ENCODE measurements at regions not wholly inside any gene's neighbourhood (a gene's known extent, or its start where the extent isn't known, plus 50 kb on each side); places are given as distances from the start of the nearest gene placed in this dataset.

GRCh38 chr20:50273601-50274491, 83.2 kb downstream of the CEBPB start:
- no peak for DNase-seq

DNA sequence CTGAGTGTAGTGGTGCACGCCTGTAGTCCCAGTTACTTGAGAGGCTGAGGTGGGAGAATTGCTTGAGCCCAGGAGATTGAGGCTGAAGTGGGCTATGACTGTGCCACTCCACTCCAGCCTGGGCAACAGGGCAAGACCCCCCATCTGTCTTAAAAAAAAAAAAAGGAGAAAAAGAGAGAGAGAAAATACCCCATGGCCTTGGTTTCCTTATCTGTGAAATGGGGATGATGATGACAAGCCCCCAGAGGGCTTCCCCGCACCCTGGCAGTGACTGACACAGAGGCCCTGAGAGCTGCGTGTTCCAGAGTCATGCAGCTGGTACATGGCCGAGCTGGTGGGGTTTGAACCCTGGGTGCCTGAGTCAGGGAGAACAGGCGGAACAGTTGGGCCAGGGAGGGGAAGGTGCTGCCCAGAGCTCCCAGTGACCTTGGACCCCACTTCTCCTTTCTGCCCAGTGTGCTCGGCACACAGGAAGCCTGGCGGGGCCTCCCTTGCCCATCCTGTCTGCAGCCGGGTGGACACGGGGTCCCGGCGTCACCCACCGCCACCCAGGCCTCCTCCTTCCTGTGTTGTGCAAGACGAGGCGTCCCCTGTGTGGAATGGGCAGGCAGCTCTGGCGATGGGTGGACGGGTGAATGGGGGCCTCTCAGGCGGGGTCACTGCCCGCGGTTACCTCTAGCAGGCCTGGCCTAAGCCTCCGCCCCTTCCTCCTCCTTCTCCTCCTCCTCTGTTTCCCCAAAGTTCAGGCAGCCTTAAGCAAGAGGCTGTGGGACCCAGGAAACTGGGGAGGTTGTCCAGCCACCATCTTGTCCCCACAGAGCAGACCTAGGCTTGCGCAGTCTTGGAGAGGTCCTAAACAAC, 84.2 kb downstream of the CEBPB start:
- DNase-seq = no peak

DNA sequence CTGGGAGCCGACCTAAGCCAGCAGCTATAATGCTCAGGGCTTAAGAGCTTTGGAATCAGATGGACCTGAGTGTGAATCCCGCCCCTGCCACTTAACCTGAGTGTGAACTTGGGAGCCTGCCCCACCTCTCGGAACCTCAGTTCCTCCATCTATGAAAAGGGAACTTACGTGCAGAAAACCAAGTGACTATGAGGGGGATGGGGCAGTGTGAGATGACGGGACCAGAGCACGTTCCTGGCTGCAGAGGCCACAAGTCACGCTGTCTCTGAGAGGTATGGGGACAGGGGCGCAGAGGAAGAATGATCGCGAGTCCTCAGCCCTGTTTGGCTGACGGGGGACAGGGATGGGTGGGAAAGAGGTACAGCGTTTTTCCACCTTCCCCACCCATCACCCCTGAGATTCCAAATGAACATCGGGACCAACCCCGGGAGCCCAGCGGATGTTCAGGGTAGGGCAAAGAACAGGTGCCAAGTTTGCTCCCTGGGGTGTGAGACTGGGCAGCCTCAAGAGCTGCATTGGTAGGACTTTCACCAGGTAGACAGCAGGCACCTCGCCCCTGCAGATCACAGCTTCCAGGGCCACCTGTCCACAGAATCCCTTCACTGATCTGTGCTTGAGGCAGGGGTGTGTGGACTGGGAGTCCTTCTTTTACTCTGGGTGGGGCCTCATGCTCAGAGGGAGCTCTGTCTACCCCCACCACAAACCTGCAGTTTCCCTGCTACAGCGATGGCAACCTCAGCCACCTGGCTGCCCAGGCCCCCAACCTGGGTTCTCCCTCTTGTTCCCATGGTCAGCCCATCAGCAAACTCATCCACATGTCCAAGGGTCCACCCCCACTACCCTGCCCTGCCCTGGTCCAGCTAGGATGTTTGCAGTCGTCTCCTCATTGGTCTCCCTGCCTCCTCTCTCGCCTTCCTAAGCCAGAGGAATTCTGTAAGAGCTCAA, 85.8 kb downstream of the CEBPB start:
- no peak for DNase-seq

- DNase-seq = no peak
Observed at GRCh38 chr20:50277064-50277415, 86.4 kb downstream of the CEBPB start.

DNA sequence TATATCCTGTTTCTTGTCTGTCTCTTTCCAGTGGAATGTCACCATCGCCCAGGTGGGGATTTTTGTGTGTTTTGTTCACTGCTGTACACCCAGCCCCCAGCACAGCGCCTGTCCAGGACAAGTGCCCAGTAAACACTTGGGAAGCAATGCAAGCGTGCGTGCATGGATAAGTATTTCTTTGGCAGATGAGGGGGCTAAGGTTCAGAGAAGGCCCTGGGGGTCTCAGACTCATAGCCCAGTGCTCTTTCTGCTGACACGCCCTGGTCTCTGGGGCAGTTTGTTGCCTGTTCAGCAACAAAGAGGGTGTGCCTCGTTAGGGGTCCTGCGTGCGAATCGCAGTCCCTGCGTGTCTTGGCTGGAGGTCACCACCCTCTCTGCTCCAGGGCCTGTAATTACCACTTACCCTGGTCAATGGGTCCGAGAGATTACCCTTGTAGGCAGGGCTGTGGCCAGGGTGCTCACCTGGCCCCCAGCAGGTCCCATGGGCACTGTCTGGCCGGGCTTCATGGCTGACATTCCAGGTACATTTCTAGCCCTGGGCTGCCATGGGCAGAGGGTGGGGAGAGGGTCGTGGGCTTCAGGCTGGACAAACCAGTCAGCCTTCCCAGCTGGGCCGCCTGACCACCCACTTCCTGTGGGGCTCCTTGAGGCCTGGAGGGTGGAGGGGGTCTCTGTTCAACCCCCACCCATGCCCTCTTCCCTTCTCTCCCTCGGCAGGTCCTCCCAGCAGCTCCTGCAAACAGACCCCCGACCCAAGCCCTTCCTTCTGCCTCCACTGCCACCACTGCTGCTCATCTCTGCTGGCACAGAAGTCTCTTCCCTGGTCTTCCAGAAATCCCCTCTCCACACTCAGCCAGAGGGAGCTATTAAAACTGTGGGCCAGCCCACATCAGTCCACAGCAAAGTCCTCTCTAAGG, 87.1 kb downstream of the CEBPB start:
- DNase-seq = no peak

DNA sequence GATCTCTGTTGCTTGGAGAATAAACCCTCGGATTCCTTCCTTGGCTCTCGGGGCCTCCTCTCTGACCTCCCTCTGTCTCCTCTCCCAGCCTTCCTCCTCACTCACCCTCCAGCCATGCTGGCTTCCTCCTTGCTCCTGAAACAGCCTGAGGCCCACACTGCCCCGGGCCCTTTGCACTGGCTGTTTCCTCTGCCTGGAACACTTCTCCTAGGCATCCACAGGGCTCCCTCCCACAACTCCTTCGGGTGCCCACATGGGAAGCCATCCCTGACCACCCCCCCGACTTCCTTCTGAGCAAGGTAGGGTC, 87.7 kb downstream of the CEBPB start:
- no peak for DNase-seq

DNA sequence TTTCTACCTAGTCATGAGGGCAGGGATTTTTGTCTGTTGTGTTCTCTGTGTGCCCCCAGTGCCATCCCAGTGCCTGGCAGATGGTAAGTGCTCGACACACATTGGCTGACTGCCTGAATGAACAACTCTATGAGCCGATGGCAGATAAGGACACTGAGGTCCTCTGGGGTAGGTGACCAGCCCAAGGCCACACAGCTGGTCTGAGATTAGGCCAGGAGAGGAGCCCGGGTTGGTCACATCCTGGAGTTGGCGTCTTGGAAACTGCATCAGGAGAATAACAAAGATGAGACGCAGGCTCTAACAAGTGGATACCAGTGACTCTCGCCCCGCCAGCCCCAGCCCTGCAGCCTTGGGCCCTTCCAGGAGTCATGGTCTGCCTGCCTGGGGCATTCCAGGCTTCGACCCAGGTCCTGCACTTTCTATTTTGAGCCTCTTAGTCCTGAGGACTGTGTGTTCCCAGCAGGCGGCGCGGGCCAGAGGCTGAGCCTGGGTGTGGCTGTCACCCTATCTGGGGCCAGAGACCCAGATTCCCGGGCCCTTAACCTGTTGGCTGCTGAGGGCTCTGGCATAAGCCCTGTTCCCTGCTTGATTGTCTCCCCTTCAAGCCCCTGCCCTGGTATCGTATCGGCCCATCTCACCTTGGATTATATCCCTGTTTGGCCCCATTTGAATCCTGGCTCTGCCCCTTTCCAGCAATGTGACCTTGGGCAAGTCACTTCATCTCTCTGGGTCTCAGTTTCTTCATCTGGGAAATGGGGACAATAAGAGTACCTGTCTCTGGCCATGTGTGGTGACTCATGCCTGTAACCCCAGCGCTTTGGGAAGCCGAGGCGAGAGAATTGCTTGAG, 88.3 kb downstream of the CEBPB start:
- DNase-seq = no peak

DNA sequence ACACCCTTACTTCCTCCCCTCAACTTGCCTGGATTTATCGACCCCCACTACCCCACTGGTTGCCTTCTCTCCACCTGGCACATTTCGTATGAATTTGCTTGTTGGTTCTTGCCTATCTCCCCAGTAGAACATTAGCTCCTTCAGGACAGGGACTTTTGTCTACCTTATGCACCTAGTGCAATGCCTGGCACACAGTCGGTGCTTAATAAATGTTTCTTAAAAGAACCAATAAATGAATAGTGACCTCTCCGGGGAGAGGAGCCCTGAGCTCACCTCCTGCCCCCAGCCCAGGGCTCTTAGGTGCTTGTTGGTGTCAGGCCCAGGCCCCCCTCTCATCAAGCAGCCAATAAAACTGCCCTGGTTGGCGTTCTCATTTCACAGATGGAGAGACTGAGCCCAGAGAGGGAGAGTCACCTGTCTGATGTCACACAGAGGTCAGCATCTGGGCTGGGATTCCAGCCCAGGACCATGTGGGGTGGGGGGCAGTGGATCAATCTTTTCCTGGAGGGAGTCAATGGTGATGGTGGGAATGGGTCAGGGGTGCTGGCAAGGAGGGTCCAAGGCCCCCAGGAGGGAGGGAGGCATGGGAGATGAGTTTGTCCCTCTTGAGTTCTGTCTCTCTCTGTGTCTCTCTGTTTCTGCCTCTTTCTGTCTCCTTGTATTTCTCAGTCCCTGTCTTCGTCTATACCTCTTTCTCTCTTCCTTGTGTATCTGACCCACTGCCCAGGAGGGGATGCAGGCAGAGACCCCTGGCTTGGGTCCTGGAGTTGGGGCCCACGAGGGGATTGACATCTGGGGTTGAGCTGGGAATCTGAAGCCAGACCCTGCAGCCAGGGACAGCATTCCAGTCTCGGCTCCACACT, 89.6 kb downstream of the CEBPB start:
- DNase-seq = no peak

- no peak for DNase-seq
Observed at GRCh38 chr20:50280851-50281655, 90.4 kb downstream of the CEBPB start.

DNA sequence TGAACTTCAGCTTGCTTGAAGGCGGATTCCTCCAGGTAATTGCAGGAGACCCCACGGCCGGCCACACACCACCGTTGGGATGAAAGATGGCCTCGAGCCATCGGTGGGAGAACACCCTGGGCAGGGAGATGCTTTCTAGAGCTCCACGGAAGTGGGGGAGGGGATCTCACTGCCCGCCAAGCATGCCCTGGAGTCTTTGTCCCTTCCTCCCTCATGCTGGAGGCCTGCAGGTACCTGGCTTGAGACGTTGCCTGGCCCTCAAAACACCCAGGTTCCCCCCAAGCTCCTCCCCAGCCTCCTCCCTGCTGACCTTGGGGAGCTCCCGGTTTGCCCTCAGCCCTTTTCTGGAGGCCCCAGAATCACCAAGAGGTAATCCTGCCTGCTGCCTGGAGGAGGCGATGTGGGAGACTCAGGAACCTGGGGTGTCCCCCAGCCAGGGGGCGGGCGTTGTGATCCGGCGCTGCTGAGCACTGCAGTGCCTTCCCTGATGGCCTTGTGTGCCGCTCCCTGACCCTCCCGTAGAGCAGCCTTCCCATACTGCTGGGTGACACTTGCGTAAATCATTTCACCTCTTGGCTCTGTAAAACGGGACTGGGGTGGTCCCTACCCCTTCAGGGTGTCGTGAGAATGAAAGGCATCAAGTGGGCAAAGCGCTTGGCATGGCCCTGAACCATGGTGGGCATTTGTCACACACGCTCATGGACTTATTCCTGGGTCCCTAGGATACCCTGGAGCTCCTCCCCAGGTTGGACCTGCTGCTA, 91.4 kb downstream of the CEBPB start:
- DNase-seq = no peak

GRCh38 chr20:50282592-50283241, 92.1 kb downstream of the CEBPB start:
- DNase-seq = no peak

DNA sequence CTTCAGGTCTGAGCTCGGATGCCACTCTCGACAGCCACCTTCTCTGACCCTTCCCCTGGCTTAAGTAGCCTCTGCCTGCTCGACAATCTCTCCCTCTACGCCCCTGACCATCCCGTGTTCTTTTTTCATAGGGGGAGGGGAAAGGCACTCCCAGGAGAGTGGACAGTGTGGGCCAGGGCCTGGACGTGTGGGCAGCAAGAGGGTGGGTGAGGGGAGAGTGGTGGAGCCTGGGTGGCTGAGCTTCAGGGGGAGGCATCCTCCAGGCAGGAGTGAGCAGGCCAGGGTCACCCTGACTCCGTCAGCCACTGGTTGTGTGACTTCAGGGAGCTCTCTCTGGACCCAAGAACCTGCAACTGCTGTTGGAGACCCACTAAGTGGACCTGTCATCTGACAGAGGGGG, 92.7 kb downstream of the CEBPB start:
- DNase-seq = no peak

DNA sequence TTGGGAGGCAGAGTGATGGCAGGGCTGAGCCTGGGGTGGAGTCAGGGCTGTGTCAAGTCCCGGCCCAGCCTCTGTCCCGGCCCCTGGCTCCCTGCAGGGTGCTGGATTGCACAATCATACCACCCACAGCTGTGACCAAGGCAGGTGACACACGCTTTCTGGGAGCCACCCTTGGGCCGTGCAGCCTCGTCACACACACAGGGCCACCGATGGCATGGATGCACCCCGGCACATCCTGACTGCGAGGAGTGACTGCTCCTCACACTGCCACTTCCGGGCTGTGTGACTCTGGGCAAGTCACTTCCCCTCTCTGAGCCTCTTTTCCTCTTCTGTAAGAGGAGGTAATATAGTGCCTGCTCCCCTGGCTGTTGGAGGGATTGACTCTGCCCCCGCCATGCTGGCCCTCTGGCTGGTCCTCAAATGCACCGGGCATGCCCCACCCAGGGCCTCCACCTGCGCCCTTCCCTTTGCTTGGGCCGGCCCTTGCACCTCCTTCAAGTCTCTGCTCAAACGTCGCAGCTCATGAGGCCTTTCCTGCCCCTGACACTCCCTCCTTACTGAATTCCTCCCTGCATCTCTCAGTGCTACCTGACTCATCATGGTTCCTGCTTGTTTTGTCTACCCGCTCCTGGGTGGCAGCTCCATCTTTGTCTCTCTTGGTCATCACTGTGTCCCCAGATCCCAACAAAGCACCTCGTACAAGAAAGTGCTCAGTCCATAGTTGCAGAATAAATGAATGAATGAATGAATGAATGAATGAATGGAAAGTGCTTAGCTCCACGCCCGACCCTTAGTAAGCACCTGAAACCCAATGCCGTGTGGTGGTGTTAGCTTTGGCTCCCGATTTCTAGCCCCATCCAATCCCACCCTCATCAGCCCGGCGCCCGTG, 93.5 kb downstream of the CEBPB start:
- no peak for DNase-seq

DNA sequence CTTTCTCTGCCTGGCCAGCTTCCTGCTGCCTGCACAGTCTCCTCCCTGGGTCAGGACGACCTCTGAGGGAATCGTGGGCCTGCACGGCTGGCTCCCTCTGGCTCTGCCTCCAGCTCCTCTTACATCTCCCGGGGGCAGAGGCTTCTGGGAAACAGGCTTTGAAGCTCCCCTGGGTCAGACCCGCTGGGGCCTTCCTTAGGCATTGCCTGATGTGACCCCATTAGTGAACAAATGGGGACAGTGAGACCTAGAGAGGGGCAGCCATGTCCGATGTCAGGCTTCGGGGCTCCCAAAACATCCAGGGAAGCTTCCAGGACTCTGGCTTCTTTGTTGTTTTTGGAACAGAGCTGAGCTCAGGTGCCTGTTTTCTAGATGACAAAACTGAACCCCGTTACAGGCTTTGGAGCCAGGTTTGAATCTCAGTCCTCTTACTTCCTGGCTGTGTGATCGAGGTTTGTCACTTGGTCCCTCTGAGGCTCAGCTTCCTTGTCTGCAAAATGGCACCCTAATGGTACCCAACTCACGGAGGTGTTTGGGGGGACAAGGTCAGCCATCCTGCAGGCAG, 94.3 kb downstream of the CEBPB start:
- peak; percentile 28 for DNase-seq

DNA sequence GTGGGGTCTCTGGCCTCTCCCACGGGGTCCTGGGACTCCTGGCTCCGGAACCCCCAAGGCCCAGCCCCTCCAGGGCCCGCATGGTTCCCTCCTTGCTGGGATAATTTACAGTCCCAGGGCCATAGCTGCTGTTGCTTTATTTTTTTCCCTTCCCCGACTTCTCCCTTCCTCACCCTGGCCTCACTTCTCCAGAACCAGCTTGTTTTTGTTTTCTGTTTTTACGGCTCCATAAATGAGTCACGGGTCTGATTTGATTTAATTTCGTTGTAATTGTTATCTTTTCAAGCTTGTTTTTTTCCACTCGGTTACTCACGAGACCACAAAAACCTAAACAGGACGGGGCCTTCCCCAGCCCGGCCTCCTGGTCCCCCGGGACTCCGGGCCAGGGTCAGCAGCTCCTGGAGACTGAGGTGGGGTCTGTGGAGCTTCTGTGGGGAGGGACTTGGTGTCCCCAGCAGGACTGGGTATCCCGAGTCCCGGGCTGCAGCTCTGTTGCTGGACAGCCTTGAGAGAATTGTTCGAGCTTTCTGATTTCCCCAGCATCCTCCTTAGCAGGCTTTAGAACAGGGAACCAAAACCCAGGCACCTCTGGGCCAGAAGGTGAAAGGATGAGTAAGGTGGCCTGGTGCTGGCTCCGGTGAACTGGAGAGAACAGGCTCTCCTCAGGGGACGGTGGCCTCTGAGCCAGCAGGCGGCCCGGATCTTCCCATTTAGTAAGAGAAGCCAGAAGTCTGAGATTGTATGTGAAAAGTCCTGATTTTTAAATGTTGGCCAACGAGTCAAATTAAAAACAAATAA, 94.9 kb downstream of the CEBPB start:
- DNase-seq = peak; percentile 51

GRCh38 chr20:50286174-50286511, 95.5 kb downstream of the CEBPB start:
- DNase-seq = peak; percentile 63
